SU-DHL-6 (cell line): ENCODE measurements at regions not wholly inside any gene's neighbourhood (a gene's known extent, or its start where the extent isn't known, plus 50 kb on each side); places are given as distances from the start of the nearest gene placed in this dataset.

Experiments
- H2AFZ ChIP-seq: fragments of 200-600 bp; sonication (generic); 2 replicates; pipeline ENCODE4 v1.6.1; 2014; ENCODE audit warnings: low read depth, mild to moderate bottlenecking, moderate library complexity, mixed read lengths, antibody characterized with exemption, low read length; ENCODE audit not compliant: severe bottlenecking
- H3F3A ChIP-seq: fragments of 200-600 bp; shearing (Covaris generic); 2 replicates; pipeline ENCODE4 v1.6.0; 2016; ENCODE audit warnings: antibody characterized with exemption, mild to moderate bottlenecking; ENCODE audit not compliant: insufficient read depth
- H3K27ac ChIP-seq: fragments of 200-600 bp; sonication (generic); 2 replicates; pipeline ENCODE4 v1.5.1; 2016; ENCODE audit warnings: low read depth, mild to moderate bottlenecking, low read length, moderate library complexity, mixed read lengths
- H3K27me3 ChIP-seq: fragments of 200-600 bp; sonication (generic), shearing (Covaris generic); 2 replicates; pipeline ENCODE4 v1.6.0; 2014; ENCODE audit warnings: mild to moderate bottlenecking, low read length
- H3K36me3 ChIP-seq: fragments of 200-600 bp; sonication (generic); 2 replicates; pipeline ENCODE4 v1.6.1; 2014; ENCODE audit warnings: mild to moderate bottlenecking, low read length, mixed read lengths
- H3K4me2 ChIP-seq: fragments of 300-600, 200-600 bp; shearing (Covaris generic), sonication (generic); 2 replicates; pipeline ENCODE4 v1.6.0; 2014; ENCODE audit warnings: low read length, low read depth, mild to moderate bottlenecking; ENCODE audit not compliant: poor library complexity, severe bottlenecking
- H3K4me3 ChIP-seq: fragments of 200-600 bp; sonication (generic); 2 replicates; pipeline ENCODE4 v1.5.1; 2014; ENCODE audit warnings: antibody characterized with exemption, low read length, mild to moderate bottlenecking, mixed read lengths; ENCODE audit not compliant: insufficient read depth, poor library complexity, severe bottlenecking
- H3K79me2 ChIP-seq: fragments of 200-600 bp; sonication (generic); 2 replicates; pipeline ENCODE4 v1.6.1; 2014; ENCODE audit warnings: mild to moderate bottlenecking, low read length, moderate library complexity; ENCODE audit not compliant: insufficient read depth
- H3K9ac ChIP-seq: fragments of 200-600 bp; sonication (generic); 2 replicates; pipeline ENCODE4 v1.7.0; 2014; ENCODE audit warnings: mild to moderate bottlenecking, low read length
- H3K9me2 ChIP-seq: fragments of 200-600 bp; sonication (generic); replicated peaks from 2 replicates; pipeline ENCODE4 v1.6.1; 2014; ENCODE audit warnings: low read length; ENCODE audit not compliant: insufficient read depth
- H3K9me3 ChIP-seq: fragments of 200-600 bp; sonication (generic); 2 replicates; pipeline ENCODE4 v1.6.1; 2014; ENCODE audit warnings: low read length, mixed read lengths; ENCODE audit not compliant: insufficient read depth
- H4K20me1 ChIP-seq: fragments of 200-600 bp; sonication (generic); 2 replicates; pipeline ENCODE4 v1.6.1; 2014; ENCODE audit warnings: low read depth, mild to moderate bottlenecking, antibody characterized with exemption, low read length, moderate library complexity, mixed read lengths
- EZH2phosphoT487 ChIP-seq: fragments of 200-600 bp; sonication (generic), shearing (Covaris generic); conservative IDR thresholded peaks from 2 replicates; pipeline ENCODE4 v1.6.1; 2018; ENCODE audit warnings: mild to moderate bottlenecking, antibody characterized with exemption, low read length, moderate library complexity, mixed read lengths
- TF ChIP-seq, protein P1 (sequence below): fragments of 200-600 bp; sonication (generic); IDR thresholded peaks from one replicate; pipeline ENCODE4 v1.5.1; 2017; ENCODE audit warnings: antibody characterized with exemption, mild to moderate bottlenecking, low read length, moderate library complexity; ENCODE audit not compliant: insufficient read depth, poor library complexity, severe bottlenecking

DNA sequence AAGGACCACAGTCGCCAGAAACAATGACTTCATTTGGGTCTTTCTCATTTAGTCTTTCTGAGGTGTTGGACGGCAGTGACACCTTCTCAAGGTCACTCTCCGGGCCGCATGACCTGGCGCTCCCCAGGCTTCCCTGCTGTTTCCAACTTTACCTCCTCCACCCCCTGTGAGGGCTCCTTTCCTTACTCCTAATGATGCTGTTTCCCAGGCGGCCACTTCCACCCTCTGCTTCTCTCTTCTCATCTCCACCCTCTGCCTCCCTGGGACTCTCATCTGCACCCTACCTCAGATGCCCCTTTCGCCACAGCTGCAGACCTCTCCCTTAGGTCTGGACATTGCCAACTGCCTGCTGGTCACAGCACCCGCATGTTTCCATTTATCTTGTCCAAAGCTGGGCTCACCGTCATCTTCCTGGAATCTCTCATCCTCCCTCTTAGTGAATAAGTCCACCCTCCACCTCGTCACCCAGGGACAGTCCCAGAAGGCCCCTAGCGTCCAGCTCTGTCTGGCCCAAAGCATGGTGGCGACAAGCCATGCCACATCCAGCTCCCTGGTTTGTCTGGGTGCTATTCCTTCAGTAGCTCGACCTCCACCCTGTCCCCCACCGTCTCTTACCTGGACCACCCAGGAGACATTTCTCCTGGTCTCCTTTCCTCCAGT is 113.8 kb downstream of the BUD13 start:
- peaks cover 7% of the 10 kb centered on the region; the same call in 1 of the 2 replicates for H3K9me3 ChIP-seq
- no peak overlapping the region for H2AFZ ChIP-seq
- H3K79me2 ChIP-seq, result no peaks in the 10 kb centered on the region
- H3K9ac ChIP-seq, result no peak overlapping the region
- H3K9me2 ChIP-seq, result no peaks in the 10 kb centered on the region
- no peaks in the 10 kb centered on the region for H3K27me3 ChIP-seq
- H3K4me2 ChIP-seq, result no peak overlapping the region
- no peak for TF ChIP-seq EZH2phosphoT487
- TF ChIP-seq, protein P1, sequence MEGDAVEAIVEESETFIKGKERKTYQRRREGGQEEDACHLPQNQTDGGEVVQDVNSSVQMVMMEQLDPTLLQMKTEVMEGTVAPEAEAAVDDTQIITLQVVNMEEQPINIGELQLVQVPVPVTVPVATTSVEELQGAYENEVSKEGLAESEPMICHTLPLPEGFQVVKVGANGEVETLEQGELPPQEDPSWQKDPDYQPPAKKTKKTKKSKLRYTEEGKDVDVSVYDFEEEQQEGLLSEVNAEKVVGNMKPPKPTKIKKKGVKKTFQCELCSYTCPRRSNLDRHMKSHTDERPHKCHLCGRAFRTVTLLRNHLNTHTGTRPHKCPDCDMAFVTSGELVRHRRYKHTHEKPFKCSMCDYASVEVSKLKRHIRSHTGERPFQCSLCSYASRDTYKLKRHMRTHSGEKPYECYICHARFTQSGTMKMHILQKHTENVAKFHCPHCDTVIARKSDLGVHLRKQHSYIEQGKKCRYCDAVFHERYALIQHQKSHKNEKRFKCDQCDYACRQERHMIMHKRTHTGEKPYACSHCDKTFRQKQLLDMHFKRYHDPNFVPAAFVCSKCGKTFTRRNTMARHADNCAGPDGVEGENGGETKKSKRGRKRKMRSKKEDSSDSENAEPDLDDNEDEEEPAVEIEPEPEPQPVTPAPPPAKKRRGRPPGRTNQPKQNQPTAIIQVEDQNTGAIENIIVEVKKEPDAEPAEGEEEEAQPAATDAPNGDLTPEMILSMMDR, result no peak
- no peaks in the 10 kb centered on the region for H3K36me3 ChIP-seq
- H3K4me3 ChIP-seq, result no peak overlapping the region
- no peak overlapping the region for H3K27ac ChIP-seq
- no peaks in the 10 kb centered on the region for H3F3A ChIP-seq
- H4K20me1 ChIP-seq, result no peaks in the 10 kb centered on the region

DNA sequence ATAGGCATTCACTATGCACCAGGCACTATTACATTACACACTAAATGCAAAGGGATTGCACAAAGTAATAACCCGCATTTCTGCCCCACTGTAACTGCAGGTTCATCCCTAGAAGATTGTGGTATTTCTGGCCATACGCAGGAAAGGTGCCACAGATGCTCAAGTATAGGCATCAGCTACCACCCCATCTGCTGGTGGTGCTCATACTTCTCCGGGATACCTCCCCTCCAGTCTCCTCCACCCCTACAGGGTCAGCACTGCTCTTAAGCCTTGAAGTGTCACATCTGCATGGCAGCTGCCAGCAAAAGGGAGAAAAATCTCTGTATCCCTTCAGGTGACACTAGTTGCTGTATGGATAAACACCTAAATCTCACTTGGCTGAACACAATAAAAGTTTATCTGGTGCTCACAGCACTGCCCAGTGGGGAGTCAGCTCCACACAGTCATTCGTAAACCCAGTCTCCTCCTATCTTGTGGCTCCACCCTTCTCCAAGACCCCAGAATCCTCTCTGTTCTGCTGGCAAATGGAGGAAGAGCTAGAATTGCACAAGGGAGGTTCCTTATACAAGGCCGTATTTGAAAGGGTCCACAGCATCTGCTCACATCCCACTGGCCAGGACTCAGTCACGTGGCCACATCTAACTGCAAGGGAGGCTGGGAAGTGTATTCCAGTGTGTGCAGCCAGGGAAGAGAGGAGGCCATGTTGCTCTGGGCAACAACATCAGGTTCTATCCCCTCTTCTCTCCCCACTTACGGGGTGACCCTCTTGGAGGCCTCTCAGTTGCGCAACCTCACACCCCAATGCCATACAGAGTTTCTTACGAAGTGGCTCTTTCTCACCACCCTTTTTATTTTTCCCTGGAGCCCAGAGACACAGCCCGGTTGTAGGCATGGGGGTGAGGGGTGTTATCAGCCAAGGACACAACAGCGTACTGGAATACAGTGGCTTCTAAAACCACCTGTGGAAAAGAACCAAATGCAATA is 114.7 kb downstream of the BUD13 start:
- H3K4me3 ChIP-seq, result no peak overlapping the region
- H2AFZ ChIP-seq, result no peak overlapping the region
- no peak overlapping the region for H3K9ac ChIP-seq
- no peak overlapping the region for H3K4me2 ChIP-seq
- H3K27me3 ChIP-seq, result no peaks in the 10 kb centered on the region
- H3K9me3 ChIP-seq, result peaks cover 7% of the 10 kb centered on the region; the same call in 1 of the 2 replicates
- H3K9me2 ChIP-seq, result no peaks in the 10 kb centered on the region
- H3K36me3 ChIP-seq, result no peaks in the 10 kb centered on the region
- TF ChIP-seq, protein P1, result no peak
- no peak for TF ChIP-seq EZH2phosphoT487
- H3F3A ChIP-seq, result no peaks in the 10 kb centered on the region
- H3K79me2 ChIP-seq, result no peaks in the 10 kb centered on the region
- no peaks in the 10 kb centered on the region for H4K20me1 ChIP-seq
- no peak overlapping the region for H3K27ac ChIP-seq

DNA sequence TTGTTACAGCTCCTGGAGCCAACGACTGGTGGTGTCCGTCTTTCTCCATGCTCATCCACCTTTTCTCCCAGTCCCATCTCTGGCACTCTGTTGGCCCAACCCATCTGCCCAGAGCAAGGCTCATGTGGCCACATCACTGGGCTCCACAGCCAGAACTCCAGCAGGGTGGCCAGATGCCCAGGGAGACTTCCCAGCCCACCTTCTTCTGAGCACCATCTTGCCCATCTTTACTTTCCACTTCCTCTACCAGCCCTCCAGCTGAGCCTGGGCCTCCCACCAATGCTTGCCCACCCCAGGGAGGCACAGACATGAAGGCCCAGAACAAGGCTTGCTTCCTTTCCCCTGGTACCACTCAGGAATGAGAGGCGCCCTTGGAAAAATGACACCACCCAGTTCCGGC is 116.8 kb downstream of the BUD13 start:
- H3K79me2 ChIP-seq, result no peaks in the 10 kb centered on the region
- no peaks in the 10 kb centered on the region for H3K36me3 ChIP-seq

More for the DNA sequence above, 116.8 kb downstream of the BUD13 start:
- H3K27me3 ChIP-seq, result no peaks in the 10 kb centered on the region
- H3K9me2 ChIP-seq, result no peaks in the 10 kb centered on the region
- no peak overlapping the region for H3K4me2 ChIP-seq
- no peak overlapping the region for H3K4me3 ChIP-seq
- no peak overlapping the region for H2AFZ ChIP-seq
- H4K20me1 ChIP-seq, result no peaks in the 10 kb centered on the region
- no peak overlapping the region for H3K27ac ChIP-seq
- TF ChIP-seq, protein P1, result no peak
- no peak for TF ChIP-seq EZH2phosphoT487
- H3F3A ChIP-seq, result no peaks in the 10 kb centered on the region
- no peak overlapping the region for H3K9ac ChIP-seq
- H3K9me3 ChIP-seq, result peaks cover 7% of the 10 kb centered on the region; the same call in 1 of the 2 replicates
